DMS 273 (cell line): ENCODE measurements at regions not wholly inside any gene's neighbourhood (a gene's known extent, or its start where the extent isn't known, plus 50 kb on each side); places are given as distances from the start of the nearest gene placed in this dataset.

ENCODE experiments used
- DNase-seq: peaks from one replicate; lab custom pipeline; 2025; ENCODE audit not compliant: unreplicated experiment; lab: John Stamatoyannopoulos, UW

DNA sequence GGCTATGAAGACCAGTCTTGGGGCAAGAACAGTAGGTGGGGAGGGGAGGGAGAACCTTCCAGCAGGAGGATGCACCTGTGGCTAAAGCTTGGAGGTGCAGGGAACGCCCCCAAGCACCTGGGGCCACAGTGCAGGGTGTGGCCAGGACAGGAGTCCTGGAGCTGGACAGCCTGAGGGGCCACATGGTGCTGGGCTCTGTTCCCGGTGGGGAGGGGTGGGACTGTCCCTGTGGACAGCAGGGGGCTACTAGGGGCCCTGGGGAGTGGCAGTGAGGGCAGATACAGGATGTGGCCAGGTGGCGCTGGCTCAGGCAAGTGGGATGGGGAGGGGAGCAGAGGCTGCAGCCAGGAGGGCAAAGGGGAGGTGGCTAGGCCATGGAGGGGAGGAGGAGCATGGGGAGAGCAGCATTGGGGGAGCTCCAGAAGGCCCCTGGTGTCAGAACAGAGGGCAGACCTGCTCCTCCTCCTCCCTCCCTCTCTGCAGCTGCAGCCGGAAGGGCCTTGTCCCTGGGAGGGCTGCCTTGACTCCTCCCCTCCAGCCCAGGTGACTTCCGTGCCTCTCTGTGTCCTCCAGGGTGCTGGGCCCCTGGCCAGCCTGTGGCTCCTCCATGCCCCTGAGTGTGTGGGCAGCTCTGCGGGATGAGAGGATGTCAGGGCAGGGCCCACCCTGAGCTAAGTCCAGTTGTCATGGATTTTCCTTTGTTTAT lies 68.4 kb upstream of the DLK1 start:
- DNase-seq, result no peak

DNA sequence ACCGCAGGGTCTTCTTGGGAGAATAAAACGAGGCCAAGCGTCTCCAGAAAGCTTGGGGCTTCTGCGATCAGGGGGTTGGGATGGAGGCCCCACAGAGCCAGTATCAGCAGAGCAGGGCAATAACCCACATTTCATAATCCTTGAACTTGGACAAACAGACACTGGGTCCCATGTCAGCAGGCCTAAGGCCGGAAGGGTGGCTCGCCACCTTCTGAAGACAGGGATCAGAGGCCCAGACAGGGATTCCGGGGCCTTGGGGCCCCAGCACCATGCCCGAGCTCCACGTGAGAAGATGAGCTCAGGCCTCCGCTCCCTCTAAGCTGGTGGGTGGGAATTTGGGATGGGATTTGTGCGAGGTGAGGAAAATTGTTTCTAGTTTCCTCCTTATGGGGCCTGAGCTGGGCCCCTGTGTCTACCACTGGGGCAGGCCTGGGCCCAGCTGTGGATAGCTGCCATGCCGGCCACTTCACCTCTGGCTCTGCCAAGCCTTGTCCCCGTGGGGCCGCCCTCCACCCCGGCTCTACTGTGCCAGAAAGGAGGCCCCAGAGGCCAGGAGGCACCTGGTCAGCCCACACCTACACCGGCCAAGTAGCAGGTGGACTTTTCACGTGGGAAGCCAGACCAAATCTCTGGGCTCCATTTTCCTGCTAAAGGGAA lies 67.2 kb upstream of the DLK1 start:
- no peak for DNase-seq

DNA sequence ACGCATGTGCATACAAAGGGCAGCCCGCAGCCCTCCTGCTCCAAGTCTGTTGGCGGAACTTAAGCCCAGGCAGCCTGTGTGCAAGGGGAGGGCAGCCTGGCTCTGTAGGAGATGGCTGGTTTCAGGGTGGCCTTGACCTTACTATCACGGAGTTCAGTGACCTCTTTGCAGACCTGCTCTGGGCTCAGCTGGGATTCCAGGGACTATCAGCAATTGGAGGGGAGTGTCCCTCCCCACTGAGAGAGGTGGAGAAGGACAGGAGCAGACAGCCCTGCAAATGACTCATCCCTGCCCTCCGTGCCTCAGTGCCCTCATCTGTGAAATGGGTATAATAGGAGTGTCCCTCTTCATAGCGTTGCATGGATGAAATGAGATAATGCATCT lies 66.2 kb upstream of the DLK1 start:
- DNase-seq, result no peak

GRCh38 chr14:100660882-100661635 lies 65.6 kb upstream of the DLK1 start:
- no peak for DNase-seq

DNA sequence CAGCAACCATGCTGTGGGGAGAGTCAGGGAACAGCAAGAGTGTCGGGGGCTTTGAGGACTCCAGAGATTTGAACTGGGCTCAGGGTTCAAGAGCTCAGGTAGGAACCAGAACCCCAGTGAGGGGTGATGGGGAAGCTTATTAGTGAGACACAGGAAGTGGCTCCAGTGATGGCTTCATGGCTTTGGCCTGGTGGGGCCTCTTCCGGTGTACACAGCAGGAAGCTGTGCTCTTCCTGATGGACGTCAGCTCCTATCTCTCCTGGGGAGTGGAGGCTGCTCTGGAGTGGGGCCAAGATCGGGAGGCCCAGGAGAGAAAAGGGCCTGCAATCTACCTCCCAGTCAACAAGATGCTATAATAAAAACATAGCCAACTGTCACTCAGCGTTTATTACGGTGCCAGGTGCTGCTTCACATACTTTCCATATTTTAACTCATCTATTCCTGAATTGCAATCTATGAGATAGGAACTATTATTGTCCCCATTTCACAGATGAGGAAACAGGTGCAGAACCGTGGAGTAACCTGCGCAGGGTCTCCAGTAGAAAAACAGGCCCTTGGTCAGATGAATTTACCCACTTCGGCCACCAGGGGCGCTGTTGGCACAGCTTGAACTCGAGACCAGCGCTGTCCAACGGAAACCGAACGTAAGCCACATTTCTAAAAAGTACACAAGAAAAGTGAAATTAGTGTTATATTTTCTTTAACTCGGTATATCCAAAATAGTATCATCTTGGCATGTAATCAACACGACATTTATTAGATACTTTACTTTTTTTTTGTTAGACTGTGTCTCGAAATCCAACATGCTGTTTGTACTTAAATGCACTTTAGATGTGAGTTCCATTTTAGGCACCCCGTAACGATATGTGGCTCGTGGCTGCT lies 63.6 kb upstream of the DLK1 start:
- peak; percentile 90 for DNase-seq

DNA sequence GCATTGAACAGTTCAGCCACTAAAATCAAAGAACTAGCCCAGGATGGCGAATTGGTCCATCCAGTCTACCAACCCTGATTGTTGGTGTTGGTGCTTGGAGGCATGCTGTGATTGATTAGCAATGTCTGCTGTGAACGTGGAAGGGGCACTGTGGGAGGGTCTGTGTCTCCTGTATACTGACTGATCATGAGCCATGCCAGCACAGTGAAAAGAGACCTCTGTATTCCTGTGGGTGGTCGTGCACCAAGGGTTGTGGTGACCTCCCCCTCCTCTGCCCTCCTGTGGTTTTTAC lies 63.0 kb upstream of the DLK1 start:
- no peak for DNase-seq

DNA sequence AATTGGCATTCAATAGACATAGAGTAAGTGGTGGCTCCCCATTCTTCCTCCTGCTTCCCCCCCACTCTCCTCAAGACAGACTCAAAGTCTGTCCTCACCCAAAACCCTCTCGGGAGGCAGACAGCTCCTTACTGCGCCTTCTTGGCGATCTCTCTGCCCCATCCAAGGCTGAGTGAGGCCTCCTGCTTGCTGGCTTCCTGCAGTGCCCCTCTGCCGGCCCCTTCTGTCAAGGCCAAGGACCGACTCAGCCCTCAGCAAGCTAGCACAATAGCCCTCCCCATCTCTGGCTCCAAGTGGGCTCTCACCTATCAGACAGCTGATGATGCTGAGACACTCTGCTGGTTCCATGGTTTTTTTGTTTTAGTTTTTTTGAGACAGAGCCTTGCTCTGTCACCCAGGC lies 62.5 kb upstream of the DLK1 start:
- DNase-seq, result no peak

- DNase-seq, result peak; percentile 58
Measured at GRCh38 chr14:100664841-100665510, 61.7 kb upstream of the DLK1 start.

DNA sequence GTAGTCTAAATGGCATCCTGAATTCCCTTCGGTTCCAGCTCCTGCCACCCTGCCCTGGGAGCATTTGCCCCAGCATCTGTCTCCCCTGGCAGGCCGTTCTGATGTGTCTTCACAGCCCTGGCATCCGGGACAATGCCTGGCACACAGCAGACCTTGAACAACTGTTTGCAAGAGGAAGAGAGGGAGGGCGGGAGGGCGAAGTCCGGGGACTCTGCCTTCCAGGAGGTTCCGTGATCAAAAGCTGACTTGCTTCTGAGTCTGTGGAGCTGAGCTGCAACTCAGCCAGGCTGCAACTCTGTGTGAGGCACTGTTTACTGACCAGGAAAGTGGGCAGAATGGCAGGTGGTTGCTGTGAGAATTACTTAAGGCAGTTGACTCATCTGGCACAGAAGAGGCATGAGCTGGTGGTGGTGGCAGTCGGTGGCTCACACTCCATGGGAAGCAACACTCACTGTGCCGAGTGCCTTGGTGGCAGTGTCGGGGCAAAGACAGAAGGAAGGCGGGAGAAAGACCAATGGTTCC lies 61.1 kb upstream of the DLK1 start:
- peak; percentile 36 for DNase-seq

- no peak for DNase-seq
Measured at GRCh38 chr14:100666403-100666802, 60.3 kb upstream of the DLK1 start.

DNA sequence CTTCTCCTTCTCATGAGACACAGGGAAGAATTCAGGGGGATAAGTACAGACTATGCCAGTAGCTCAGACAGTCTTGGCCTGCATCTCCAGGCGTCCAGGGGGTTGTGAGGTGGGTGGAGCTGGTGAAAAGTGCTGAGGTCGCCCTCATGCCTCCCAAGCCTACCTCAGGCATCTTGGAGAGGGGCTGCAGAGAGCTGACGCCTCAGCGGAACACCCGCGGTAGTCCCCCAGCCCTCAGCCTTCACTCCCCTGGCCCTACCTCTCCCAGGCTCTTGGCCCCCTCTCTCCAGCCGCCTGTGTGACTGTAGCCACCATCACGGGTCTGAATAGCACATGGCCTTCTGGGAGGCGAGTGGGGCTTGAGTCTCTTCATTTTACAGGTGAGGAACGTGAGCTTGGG lies 59.8 kb upstream of the DLK1 start:
- DNase-seq, result no peak

DNA sequence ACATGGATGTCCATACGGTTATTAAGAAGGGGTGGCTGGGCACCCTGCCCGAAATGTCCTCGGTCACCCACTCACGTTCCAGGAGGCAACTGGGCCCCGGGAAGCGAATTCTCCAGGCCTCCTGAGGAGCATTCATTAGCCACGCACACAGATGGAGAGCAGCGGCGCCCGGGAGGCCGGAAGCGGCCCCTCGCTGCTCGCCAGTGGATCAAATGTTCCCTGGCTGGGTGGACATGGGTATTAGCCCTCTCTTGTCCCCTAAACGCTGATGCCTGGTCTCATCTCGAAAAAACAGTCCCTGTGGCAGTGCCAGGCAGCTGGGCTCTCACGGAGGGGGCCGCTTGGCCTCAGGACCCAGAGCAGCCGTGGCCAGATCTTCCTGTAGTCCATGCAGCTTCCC lies 59.0 kb upstream of the DLK1 start:
- no peak for DNase-seq

DNA sequence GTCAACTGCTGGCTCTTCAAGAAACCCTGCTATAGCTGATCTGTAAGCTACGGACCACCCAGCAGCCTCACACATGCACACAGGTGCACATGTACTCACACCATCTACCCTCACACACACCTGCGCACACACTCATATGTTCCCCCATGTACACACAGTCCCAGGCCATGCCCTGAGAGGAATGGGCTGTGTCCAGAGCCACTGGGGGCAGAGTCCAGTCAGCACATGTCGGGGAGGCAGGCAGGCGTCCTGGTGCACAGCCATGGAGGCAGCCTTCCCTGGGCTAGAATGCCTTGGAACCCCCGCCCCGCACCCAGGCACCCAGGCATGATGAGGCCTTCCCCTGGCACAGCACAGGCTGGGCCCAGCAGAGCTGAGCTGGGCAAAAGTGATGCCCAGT lies 58.3 kb upstream of the DLK1 start:
- no peak for DNase-seq

- no peak for DNase-seq
Measured at GRCh38 chr14:100669011-100669412, 57.7 kb upstream of the DLK1 start.

- DNase-seq, result no peak
Measured at GRCh38 chr14:100669468-100669867, 57.2 kb upstream of the DLK1 start.

DNA sequence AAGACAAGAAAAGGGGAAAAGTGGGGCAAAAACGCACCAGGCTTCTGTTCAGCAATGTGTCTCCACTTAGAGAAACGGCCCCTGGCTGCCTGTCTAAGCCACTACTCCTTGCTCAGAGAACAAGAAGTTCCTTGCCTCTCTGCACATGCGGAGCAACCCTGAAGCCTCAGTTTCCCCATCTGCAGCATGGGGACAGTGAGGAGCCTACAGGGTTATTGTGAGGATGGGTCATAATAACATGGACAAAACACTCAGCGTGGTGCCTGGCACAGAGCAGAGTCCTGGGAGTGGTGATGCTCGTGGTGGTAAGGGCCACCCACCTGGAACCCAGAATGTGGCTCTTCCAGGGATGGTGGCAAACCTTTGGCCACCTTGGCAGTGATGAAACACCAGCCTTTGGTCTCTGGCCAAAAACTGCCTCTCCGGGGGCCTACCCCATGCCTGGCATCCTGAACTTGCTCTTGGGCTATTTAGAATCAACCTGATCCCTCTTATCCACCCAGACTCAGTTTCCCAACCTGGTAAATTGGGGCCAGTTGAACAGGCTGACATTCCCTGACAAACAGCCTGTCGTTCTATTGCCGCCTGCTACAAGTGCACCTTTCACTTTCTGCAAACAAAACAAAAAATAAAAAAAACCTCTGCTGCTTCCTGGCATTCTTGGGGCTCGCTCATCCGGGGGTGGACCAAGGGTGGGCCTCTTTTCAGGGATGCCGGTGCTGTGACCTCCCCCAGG lies 56.5 kb upstream of the DLK1 start:
- no peak for DNase-seq

DNA sequence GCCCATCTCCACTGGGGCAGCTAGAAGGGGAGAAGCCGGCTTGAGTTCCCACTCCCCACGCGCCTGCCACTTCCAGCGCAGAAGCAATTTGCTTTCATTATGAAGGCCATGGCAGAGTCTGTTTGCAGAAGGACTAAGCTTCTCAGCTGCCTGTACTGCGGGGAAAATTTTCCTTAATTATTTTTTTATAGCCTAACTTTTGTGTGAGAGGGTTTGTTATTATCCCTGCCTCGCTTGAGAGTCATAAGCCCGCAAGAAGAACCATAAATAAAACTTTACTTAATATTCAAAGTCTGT lies 56.0 kb upstream of the DLK1 start:
- DNase-seq, result no peak

- DNase-seq, result no peak
Measured at GRCh38 chr14:100671386-100671901, 55.2 kb upstream of the DLK1 start.

GRCh38 chr14:100671906-100672305 lies 54.8 kb upstream of the DLK1 start:
- no peak for DNase-seq
